Adrenal gland (tissue), 5 donors: ENCODE measurements at regions not wholly inside any gene's neighbourhood (a gene's known extent, or its start where the extent isn't known, plus 50 kb on each side); places are given as distances from the start of the nearest gene placed in this dataset.

Source experiments
- POLR2A ChIP-seq, 2 donors: fragments of 450-650 bp; IDR thresholded peaks; one replicate each; pipeline ENCODE4 v1.6.1; 2017; ENCODE audit warnings: antibody characterized with exemption in 2 of 2, mild to moderate bottlenecking in 2 of 2, moderate library complexity in 1 of 2
- TF ChIP-seq, protein P1 (sequence below), 6 experiments: fragments of 450-650 bp in 4 of 6; fragments of 200-600 bp in 2 of 6; sonication (generic) in 1 of 6; IDR thresholded peaks; 1 replicate in 5 of 6; 2 replicates in 1 of 6; pipeline versions ENCODE4 v1.5.1 to v1.8.0; 2016 to 2021; ENCODE audit warnings: antibody characterized with exemption in 6 of 6, mild to moderate bottlenecking in 2 of 6, moderate library complexity in 1 of 6
- donor health status: DM: no; HTN: no; CAD: no.

- TF ChIP-seq, protein P1, sequence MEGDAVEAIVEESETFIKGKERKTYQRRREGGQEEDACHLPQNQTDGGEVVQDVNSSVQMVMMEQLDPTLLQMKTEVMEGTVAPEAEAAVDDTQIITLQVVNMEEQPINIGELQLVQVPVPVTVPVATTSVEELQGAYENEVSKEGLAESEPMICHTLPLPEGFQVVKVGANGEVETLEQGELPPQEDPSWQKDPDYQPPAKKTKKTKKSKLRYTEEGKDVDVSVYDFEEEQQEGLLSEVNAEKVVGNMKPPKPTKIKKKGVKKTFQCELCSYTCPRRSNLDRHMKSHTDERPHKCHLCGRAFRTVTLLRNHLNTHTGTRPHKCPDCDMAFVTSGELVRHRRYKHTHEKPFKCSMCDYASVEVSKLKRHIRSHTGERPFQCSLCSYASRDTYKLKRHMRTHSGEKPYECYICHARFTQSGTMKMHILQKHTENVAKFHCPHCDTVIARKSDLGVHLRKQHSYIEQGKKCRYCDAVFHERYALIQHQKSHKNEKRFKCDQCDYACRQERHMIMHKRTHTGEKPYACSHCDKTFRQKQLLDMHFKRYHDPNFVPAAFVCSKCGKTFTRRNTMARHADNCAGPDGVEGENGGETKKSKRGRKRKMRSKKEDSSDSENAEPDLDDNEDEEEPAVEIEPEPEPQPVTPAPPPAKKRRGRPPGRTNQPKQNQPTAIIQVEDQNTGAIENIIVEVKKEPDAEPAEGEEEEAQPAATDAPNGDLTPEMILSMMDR (IDR thresholded peaks at IDR 0.05): no peak
- TF ChIP-seq POLR2A (IDR thresholded peaks at IDR 0.05): no peak
These were observed 79.5 kb downstream of the DISP1 start for GRCh38 chr1:222894331-222894730.
